ENCODE measurements at regions not wholly inside any gene's neighbourhood (a gene's known extent, or its start where the extent isn't known, plus 50 kb on each side); places are given as distances from the start of the nearest gene placed in this dataset.

GRCh38 chr15:62823561-62823960 lies 219.0 kb upstream of the TPM1 start:
- no peak overlapping the region for H3K4me2 ChIP-seq (ENCODE audit: low read length)

GRCh38 chr15:62824111-62825015 lies 218.2 kb upstream of the TPM1 start:
- Histone ChIP-seq H3K27ac (ENCODE audit: low read length) (no peak overlapping the region), H4K20me1 (ENCODE audit: insufficient read depth) (no peaks in the 10 kb centered on the region), H3F3A (ENCODE audit: insufficient read depth, low read length, poor library complexity, severe bottlenecking) (no peaks in the 10 kb centered on the region), H3K9me2 (ENCODE audit: insufficient read depth, low read length) (no peaks in the 10 kb centered on the region), H3K4me2 (ENCODE audit: low read length) (no peak overlapping the region), H3K79me2 (replicated peaks; ENCODE audit: insufficient read depth, low read length) (no peaks in the 10 kb centered on the region), H2AFZ (ENCODE audit: low read depth, low read length) (no peak overlapping the region), H3K9ac (ENCODE audit: low read length) (no peak overlapping the region), H3K27me3 (ENCODE audit: insufficient read depth, low read depth, low read length) (no peaks in the 10 kb centered on the region), H3K9me3 (ENCODE audit: low read length) (no peaks in the 10 kb centered on the region), H3K4me3 (ENCODE audit: low read length) (no peak overlapping the region), H3K36me3 (ENCODE audit: insufficient read depth, low read length) (no peaks in the 10 kb centered on the region)
- TF ChIP-seq POLR2AphosphoS5 (IDR thresholded peaks at IDR 0.05) (no peak), REST (IDR thresholded peaks at IDR 0.05; ENCODE audit: borderline replicate concordance) (no peak), TAF1 (IDR thresholded peaks at IDR 0.05; ENCODE audit: low read depth) (no peak), EZH2 (IDR thresholded peaks at IDR 0.05; ENCODE audit: borderline replicate concordance, insufficient read depth, low read length, poor library complexity, severe bottlenecking) (no peak), RAD21 (conservative IDR thresholded peaks at IDR 0.05) (no peak), MXI1 (conservative IDR thresholded peaks at IDR 0.05; ENCODE audit: poor library complexity, severe bottlenecking) (no peak)

More at GRCh38 chr15:62823561-62823960, 219.0 kb upstream of the TPM1 start:
- TF ChIP-seq EZH2 (IDR thresholded peaks at IDR 0.05; ENCODE audit: borderline replicate concordance, insufficient read depth, low read length, poor library complexity, severe bottlenecking): no peak
- no peak for TF ChIP-seq SMC3 (conservative IDR thresholded peaks at IDR 0.05; ENCODE audit: poor library complexity)
- TF ChIP-seq REST (IDR thresholded peaks at IDR 0.05; ENCODE audit: borderline replicate concordance): no peak
- no peak for TF ChIP-seq MXI1 (conservative IDR thresholded peaks at IDR 0.05; ENCODE audit: poor library complexity, severe bottlenecking)
- TF ChIP-seq, protein P1, sequence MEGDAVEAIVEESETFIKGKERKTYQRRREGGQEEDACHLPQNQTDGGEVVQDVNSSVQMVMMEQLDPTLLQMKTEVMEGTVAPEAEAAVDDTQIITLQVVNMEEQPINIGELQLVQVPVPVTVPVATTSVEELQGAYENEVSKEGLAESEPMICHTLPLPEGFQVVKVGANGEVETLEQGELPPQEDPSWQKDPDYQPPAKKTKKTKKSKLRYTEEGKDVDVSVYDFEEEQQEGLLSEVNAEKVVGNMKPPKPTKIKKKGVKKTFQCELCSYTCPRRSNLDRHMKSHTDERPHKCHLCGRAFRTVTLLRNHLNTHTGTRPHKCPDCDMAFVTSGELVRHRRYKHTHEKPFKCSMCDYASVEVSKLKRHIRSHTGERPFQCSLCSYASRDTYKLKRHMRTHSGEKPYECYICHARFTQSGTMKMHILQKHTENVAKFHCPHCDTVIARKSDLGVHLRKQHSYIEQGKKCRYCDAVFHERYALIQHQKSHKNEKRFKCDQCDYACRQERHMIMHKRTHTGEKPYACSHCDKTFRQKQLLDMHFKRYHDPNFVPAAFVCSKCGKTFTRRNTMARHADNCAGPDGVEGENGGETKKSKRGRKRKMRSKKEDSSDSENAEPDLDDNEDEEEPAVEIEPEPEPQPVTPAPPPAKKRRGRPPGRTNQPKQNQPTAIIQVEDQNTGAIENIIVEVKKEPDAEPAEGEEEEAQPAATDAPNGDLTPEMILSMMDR (IDR thresholded peaks at IDR 0.05; ENCODE audit: poor library complexity, severe bottlenecking): no peak
- no peak for TF ChIP-seq EP300 (conservative IDR thresholded peaks at IDR 0.05; ENCODE audit: poor library complexity, severe bottlenecking)
- TF ChIP-seq RAD21 (conservative IDR thresholded peaks at IDR 0.05): no peak
- no peak for TF ChIP-seq TAF1 (IDR thresholded peaks at IDR 0.05; ENCODE audit: low read depth)
- TF ChIP-seq POLR2AphosphoS5 (IDR thresholded peaks at IDR 0.05): no peak
- Histone ChIP-seq H3K9ac (ENCODE audit: low read length) (no peak overlapping the region), H4K20me1 (ENCODE audit: insufficient read depth) (no peaks in the 10 kb centered on the region), H3F3A (ENCODE audit: insufficient read depth, low read length, poor library complexity, severe bottlenecking) (no peaks in the 10 kb centered on the region), H3K27ac (ENCODE audit: low read length) (no peak overlapping the region), H3K27me3 (ENCODE audit: insufficient read depth, low read depth, low read length) (no peaks in the 10 kb centered on the region), H3K36me3 (ENCODE audit: insufficient read depth, low read length) (no peaks in the 10 kb centered on the region), H3K9me2 (ENCODE audit: insufficient read depth, low read length) (no peaks in the 10 kb centered on the region), H2AFZ (ENCODE audit: low read depth, low read length) (no peak overlapping the region), H3K9me3 (ENCODE audit: low read length) (no peaks in the 10 kb centered on the region), H3K4me3 (ENCODE audit: low read length) (no peak overlapping the region), H3K79me2 (replicated peaks; ENCODE audit: insufficient read depth, low read length) (no peaks in the 10 kb centered on the region)
